Right ventricle myocardium superior (tissue), 1 donor: ENCODE measurements at regions not wholly inside any gene's neighbourhood (a gene's known extent, or its start where the extent isn't known, plus 50 kb on each side); places are given as distances from the start of the nearest gene placed in this dataset.
"Not testable (repeated sequence)": the region's sequence is repeated elsewhere in the genome, so short reads cannot be mapped to it uniquely, and the experiment has no call there.

Source experiments
- ATAC-seq: fragments of 200-7000 bp; cut with Tn5 transposase; one replicate; pipeline ENCODE4 v1.9.1; 2020; ENCODE audit warnings: mild to moderate bottlenecking; ENCODE audit not compliant: poor library complexity
- DNase-seq: peaks from one replicate; pipeline ENCODE4 v3.0.0-alpha.2; 2020
- intact Hi-C: fragments of 100-400 bp; cut with DNase I; formaldehyde crosslinking; loops from one replicate; pipeline ENCODE4 v1.11.2; 2022
- donor health status: DM: no; HTN: yes; CAD: no; lungs with severe emphysema.

DNA sequence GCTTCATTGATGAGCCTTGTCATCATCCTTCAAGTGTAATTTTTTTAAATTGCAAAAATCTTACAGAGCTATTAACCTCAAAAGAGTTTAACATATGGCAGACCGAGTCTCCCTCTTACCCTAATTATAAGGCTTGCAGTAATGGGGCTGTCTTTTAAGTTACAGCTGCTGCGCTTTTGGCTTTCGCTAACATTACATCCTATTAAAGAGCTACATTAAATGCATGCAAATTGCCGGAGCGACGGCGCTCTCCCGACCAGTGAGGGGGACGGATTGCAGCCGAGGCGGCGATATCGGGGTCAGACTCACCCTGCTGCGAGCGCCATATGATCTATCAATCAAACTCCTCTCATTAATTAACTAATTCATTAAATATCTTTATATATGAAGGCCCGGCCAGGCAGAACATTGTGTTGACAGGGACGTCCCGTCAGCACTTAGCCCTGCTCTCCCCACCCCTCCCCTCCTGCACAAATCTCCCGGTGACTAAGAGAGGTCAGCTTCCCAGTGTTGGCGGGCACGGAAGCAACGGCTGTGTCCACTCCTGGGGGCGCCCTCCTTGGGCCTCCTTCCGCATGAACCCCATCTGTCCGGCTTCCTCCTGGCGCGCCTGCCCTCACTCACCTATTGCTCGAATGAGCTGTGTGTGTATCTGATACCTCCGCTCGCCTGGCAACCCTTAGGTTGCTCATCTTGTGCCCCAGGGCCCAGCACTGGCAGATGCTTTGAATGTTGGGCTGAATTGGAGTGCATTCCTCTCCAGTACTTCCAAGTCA lies 156.0 kb upstream of the CADM1 start:
- ATAC-seq (peak; percentile 34), DNase-seq (no peak)
- intact Hi-C loops = no loop called here

DNA sequence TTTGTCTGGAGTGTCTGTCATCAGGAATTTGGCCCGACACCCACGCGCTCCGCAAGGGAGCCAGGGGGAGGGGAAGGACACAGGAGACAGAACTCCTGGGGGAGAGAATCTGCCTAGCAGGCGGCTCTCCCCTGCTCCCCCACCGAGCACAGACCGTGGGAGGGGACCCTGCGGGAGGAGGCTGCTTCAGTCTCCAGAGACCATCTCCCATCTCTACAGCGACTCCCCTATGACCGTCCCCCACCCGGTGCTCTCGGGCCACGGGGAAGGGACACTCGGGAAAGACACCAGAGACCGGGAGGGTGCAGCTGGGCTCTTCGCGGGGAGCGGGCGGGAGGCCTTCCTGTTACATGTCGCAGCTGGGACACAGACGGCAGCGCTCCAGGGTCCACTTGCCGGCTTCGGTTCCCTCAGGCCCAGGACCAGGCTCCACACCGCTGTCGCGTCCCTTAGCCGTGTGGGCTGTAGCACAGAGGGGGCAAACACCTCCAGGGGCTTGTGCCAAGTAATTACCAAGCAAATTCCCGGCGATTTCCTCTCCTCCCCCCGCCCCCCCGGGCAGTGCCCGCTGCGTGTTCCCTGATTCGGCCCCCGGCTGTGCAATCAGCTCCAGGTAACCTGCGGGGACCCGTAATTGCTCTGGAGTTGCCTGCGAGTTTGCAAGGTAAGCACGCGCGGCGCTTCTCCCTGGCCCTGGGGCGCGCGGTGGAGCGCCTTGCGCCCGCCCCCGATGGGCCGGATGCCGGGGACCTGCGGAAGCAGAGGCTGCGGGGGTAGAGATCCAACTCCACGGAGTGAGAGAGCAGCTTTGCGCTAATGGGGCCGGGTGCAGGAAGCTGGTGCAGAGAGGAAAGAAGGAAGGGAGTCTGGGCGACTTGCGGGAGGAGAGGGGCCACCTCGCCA lies 155.1 kb upstream of the CADM1 start:
- DNase-seq (peak; percentile 52), ATAC-seq (peak; percentile 82)
- intact Hi-C loops = no loop called here

DNA sequence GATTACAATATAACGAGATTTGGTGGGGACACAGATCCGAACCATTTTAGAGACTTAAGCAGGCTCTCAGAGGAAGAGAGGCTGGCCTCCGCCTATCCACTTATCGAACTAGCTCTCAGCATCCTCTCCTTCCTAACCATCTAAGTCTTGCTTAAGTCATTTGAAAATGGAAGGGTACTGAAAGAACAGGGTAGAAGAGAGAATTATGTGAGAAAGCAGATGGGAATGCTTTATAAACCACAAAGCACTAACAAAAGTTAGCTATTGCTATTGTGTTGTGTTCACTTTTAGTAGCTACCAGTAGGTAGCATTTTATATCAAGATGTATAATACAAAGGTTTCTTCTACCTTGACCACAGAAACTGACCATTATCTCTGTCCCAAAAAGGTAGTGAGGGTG lies 153.4 kb upstream of the CADM1 start:
- DNase-seq (no peak), ATAC-seq (no peak)
- intact Hi-C loops = no loop called here

DNA sequence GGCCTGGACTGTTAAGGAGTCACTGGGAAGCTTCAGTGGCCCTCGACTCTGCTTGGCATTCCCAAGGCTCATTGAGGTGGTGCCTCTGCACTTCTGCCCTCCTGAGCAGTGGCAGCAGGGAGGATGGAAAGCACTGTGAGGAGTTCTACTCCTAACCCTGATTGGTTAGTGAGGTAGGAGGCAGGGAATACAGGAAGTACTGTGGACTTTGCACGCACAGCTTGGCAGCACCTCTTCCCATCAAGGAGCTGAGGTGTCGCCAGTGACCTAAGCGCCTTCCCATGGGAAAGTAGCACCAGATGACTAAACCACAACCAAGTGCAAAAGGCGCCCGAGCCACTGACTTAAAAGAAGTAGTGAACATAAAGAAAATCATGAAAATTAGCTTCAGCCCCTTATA lies 152.5 kb upstream of the CADM1 start:
- ATAC-seq (no peak), DNase-seq (no peak)
- intact Hi-C loops = no loop called here

DNA sequence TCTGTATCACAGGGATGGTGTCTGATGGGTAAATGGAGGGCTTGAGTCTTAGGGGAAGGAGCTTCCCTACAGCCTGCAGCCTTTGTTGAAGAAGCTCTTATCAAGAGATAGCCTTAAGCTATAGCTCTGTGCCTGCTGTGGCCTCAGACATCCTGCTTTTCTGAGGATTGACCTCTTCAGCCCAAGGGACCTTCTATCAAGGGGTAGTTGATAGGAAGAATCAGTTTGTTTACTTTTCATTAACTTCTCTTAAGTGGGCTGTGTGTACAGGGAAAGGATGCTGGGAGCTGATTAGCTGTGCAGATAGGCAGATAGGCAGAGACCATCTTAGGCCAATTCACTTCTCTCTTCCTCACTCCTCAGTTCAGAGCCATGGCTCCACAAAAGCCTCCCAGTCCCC lies 151.8 kb upstream of the CADM1 start:
- ATAC-seq (no peak), DNase-seq (no peak)
- intact Hi-C loops = no loop called here

DNA sequence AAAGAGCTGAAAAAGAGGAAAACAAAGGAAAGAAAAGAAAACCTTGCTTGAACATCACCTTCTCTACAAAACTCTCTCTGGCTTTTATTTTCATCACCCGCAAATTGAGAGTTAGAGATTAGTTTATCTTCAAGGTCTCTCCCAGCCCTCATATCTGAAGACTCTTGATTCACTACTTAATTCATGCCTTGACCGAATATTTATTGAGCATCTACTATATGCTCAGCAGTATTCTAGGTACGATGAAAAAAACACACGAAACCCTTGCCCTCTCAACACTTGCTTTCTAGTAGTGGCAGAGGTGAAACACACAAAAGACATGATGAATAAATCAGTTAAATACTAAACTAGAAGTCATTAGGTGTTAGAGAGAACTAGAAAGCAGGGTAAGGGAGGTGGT lies 150.6 kb upstream of the CADM1 start:
- ATAC-seq = no peak
- intact Hi-C loops = no loop called here
- no peak for DNase-seq

DNA sequence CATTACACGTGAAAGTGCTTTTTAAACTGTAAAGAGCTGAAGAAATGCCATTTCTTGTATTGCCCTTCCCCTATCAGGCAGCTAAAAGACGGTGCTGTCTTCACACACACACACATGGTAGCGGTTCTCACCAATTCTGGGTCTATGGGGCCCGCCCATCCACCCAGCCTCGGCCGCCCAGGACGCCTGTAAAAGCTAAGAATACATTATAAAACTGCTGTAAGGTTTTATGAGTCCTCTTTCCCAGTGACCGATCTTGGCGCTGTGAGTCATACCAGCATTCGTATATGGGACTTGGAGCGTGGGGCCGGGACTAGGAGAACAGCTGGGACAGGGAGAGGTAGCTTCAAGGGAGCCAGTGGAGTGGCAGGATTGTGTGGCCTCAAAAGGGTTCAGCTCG lies 149.7 kb upstream of the CADM1 start:
- ATAC-seq = no peak
- intact Hi-C loops = no loop called here

DNA sequence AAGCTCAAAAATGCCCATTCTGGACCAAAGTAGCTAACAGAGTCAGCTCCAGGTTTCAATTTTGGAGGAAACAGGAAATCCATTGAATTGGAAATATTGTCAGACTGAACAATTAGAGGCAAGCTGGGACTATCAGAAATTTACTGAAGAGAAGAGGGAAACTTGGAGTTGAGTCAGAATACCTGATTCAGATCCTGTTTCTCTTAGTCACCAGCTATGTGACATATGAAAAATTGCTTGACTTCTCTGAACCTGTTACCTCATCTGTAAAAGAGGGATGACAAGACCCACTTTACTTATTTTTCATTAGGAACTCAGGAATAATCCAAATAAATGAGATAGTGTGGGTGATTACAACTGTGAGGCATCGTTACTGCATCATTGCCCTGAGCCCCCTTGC lies 148.9 kb upstream of the CADM1 start:
- DNase-seq (no peak), ATAC-seq (no peak)
- intact Hi-C loops = no loop called here

More for the DNA sequence above, 149.7 kb upstream of the CADM1 start:
- no peak for DNase-seq

DNA sequence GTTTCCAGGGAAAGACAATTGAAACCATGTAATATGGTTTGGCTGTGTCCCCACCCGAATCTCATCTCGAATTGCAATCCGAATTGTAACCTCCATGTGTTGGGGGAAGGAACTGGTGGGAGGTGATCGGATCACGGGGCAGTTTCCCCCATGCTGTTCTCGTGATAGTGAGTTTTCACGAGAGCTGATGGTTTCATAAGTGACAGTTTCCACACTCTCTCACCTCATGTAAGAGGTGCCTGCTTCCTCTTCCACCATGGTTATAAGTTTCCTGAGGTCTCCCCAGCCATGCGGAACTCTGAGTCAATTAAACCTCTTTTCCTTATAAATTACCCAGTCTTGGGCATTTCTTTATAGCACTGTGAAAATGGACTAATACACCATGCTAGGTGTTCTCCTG lies 148.3 kb upstream of the CADM1 start:
- no peak for DNase-seq
- intact Hi-C loops = no loop called here
- no peak for ATAC-seq

DNA sequence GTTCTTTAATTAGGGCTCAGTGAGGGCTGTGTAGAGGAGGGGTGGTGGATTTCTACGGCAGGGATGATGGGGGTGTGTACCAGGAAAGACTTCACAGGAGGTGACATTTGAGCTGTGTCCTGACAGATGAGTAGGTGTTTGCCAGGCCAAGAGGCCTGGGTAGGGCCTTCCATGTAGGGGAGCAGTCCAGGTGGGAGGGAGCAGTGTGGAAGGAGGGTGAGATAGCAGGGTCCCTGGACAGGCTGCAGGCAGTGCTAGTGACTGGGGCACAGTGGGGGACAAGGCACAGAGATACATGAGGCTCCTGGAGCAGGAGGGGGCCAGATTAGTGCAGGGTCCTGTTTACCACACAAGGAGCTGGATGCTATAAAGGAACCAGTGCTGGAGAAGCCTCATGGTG lies 147.9 kb upstream of the CADM1 start:
- ATAC-seq = peak; percentile 67
- DNase-seq = no peak
- intact Hi-C loops = no loop called here

DNA sequence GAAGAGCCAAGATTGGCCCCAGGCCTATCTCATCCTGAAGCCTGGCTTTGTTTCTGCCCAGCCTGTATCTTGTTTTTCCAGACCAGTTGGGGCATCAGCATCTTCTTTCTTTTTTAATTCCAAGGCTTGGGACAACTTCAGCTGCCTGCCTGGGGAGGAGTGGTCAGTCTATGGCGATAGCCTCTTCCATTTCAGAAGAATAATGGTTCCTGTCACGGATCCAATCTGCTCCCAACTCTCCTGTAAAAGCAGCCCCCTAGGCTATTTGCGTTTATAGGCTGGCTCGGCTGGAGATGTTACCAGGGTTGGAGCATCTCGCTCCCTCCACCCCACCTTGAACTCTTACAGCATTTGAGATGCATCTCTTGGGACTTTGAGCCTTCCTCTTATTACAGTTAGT lies 145.2 kb upstream of the CADM1 start:
- ATAC-seq = no peak
- intact Hi-C loops = no loop called here
- no peak for DNase-seq

DNA sequence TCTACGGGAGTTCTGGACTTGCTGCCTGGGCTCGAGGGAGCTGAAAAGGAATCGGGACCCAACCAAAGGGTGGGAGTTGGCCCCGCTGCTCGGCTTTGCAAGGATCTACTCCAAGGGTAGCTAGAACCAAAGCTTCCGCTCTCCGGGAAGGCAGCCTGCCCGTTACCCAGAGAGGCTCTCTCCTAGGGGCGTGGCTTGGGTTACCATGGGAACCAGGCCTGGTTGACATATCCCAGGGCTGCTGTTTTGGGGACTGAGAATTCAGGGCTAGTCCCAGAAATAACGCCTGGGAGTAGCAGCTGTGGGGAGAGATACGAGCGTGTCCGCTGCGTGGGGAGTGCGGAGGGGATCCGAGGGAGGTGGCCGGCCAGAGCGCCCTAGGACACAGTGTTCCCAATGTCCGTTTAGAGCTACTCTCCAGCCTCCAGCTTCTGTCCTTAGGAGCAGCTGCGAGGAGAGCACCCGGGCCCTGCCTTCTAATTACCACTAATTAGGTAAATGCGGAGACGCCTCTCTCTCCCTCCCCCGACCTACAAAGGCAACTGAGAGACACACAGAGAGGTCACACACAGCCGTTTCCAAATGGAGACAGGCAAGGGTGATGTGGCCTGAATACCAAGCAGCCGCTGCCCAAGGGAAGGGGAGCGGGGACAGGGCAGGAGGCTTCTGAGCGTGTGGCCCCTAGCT lies 141.6 kb upstream of the CADM1 start:
- ATAC-seq (peak; percentile 57), DNase-seq (peak; percentile 76)
- intact Hi-C loops = no loop called here

DNA sequence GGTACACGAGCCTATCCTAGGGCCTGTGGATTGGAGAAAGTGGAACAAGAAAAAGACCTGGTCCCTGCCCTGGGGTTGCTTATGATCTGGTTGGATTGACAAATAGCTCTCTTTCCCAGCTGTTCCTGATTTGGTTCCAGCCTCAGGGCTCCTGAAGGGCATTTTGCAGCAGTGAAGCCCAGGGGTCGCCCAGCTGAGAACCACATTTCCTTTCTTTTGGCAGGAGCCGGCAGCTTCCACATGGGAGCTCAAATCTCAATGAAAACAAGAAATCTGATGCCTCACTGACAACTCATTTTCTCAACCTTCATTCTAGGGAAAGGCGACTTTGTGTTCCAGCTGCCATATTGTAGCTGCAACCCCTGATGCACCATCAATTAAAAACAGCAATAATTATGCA lies 140.6 kb upstream of the CADM1 start:
- DNase-seq = no peak
- intact Hi-C loops = no loop called here
- ATAC-seq = no peak

DNA sequence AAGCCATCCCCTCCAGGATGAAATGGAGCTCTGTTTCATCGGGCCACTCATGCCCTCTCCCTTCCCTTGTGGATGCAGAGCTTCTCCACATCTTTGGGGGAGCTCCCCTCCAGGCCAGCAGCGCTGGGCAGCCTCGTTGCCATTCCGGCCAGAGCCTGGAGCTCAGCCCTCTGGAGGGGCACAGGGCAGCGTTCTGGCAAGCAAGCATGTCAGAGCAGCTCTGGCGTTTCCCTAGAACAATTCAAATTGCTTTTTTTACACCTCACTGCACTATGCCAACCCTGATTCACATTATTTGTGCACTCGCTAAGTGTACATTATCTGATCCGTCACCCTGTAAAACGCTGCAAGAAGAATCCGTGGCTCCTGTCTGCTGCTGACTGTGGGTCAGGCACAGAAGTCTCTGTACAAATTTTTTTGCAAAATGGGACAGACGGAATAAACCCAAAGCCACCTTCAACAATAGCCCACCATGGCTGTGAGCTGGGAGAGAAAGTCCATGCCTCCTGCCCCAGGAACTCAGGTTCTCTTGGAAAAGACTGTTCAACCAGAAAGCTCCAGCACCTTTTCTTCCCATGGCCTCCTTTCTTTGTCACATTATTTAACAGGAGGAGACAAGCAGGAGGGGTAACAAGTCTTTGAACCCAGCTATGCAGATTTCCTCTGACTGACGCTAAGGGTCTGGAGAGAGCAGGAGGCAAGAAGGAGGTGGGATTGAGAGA lies 139.5 kb upstream of the CADM1 start:
- DNase-seq = no peak
- intact Hi-C loops = no loop called here
- no peak for ATAC-seq

DNA sequence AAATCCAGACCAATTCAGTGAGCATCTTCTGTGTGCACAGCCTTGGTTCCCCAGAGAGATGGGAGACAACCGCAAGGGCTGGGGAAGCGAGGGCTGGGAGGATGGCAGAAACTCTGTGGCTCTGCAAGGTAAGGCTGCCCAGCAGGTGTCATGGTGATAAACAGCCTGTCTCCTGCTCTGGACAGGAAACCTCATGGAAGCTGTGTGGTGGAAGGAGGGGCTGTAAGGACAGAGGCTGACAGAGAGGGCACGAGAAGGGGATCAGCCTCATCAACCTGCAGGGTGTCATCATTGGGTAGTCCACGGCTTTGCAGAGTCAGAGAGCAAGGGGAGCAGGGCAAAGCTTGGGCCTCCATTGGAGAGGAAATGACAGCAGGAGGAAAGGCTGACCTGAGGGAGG lies 138.4 kb upstream of the CADM1 start:
- DNase-seq = no peak
- no peak for ATAC-seq
- intact Hi-C loops = no loop called here

DNA sequence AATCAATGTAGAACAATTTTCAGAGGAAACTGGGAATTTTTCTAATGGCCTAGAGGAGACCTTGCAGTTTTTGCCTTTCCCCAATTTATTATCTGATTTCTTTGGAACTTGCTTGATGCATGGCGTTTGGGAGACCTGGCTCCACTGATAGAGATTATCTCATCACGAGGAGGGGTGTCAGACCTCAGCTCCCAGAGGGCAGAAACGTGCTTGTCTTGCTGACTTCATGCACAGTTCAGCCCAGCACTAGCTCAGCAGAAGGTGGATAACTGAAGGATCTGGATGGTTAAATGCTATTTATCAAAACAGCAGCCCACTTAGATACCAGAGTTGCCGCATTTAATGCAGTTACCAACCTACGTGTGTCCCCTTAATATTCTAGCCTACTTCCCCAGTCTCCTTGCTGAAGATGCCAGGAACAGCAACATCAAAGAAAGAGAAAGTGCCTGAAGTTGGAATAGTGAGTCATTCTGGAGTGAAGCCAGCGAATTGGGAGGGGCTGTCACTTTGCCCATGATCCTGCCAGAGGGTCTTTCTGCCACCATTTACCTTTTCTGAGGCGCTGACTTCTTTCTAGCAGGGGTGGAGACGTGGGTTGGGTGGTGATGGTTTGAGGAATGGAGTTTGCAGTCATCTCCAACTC lies 133.5 kb upstream of the CADM1 start:
- ATAC-seq = no peak
- no peak for DNase-seq
- intact Hi-C loops = no loop called here

DNA sequence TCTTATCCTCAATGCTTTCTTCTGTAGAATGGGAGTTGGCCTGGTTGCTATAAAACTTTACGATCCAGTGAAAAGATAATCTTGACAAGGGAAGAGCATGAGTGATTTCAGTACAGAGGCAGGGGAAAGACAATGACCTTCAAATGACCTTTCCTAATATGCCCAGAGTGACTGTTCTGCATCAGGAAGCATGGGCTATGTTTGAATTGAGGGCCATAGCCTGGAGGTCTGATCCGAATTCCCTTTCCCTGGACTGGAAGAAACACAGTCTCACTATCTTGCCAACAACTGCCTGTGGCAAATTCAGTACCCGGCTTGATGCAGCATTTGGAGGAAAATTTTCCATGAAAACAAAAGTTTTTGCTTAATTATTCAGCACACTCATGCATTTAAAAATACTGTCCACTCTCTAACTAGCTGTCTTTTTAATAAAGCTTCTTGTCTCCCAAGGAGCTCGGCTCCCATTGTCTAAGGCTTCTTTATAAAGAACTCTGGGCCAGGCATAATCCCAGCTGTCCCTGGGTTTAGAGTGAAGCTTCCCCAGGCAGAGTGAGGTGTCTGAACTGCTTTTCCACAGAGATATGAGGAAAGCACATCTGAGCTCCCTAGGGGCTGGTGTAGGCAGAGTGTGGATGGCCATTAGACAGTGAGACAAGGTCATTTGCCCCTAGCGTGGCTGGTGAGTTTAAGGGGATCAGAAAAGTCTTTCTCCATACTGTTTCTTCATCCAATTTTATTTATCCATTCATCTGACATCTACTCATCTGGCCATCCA lies 132.7 kb upstream of the CADM1 start:
- DNase-seq (no peak), ATAC-seq (no peak)
- intact Hi-C loops = no loop called here

DNA sequence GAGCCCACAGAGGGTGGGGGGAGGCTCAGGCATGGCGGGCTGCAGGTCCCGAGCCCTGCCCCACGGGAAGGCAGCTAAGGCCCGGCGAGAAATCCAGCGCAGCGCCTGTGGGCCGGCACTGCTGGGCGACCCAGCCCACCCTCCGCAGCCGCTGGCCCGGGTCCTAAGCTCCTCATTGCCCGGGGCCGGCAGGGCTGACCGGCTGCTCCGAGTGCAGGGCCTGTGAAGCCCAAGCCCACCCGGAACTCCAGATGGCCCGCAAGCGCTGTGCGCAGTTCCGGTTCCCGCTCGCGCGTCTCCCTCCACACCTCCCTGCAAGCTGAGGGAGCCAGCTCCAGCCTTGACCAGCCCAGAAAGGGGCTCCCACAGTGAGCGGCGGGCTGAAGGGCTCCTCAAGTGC lies 129.8 kb upstream of the CADM1 start:
- DNase-seq, ATAC-seq, intact Hi-C loops: not testable (repeated sequence)
